Breast epithelium (tissue), 3 donors: ENCODE measurements at regions not wholly inside any gene's neighbourhood (a gene's known extent, or its start where the extent isn't known, plus 50 kb on each side); places are given as distances from the start of the nearest gene placed in this dataset.

Experiments used
- CTCF ChIP-seq, 3 donors: fragments of 450-650 bp; IDR thresholded peaks; one replicate each; pipeline ENCODE4 v1.5.1; 2016 to 2017; ENCODE audit warnings: antibody characterized with exemption in 3 of 3, mild to moderate bottlenecking in 3 of 3, moderate library complexity in 3 of 3
- POLR2A ChIP-seq: fragments of 450-650 bp; IDR thresholded peaks from one replicate; pipeline ENCODE4 v1.6.1; 2016; ENCODE audit warnings: antibody characterized with exemption, mild to moderate bottlenecking, moderate library complexity

GRCh38 chr20:55615818-55616217 lies 389.5 kb downstream of the CBLN4 start:
- TF ChIP-seq CTCF (IDR thresholded peaks at IDR 0.05) = no peak
- TF ChIP-seq POLR2A = no peak
